Right atrium auricular region (tissue), 2 donors: ENCODE measurements at regions not wholly inside any gene's neighbourhood (a gene's known extent, or its start where the extent isn't known, plus 50 kb on each side); places are given as distances from the start of the nearest gene placed in this dataset.

Source experiments
- DNase-seq: peaks from one replicate; pipeline ENCODE4 v3.0.0-alpha.2; 2019; ENCODE audit warnings: low spot score
- H3K27ac ChIP-seq, 2 donors: fragments of 200-600 bp; sonication (generic); 1 replicate in 1 of 2; 2 replicates in 1 of 2; pipeline ENCODE4 v1.5.1; 2016 to 2019
- H3K27me3 ChIP-seq, 2 donors: fragments of 200-600 bp; sonication (generic); one replicate each; pipeline versions ENCODE4 v1.5.1 to v1.6.0; 2017 to 2019
- H3K36me3 ChIP-seq: fragments of 200-600 bp; sonication (generic); one replicate; pipeline ENCODE4 v1.5.1; 2016
- H3K4me1 ChIP-seq, 2 donors: fragments of 200-600 bp; sonication (generic); one replicate each; pipeline versions ENCODE4 v1.5.1 to v1.6.0; 2017 to 2019
- H3K4me3 ChIP-seq, 2 donors: fragments of 200-600 bp; sonication (generic); 1 replicate in 1 of 2; 2 replicates in 1 of 2; pipeline ENCODE4 v1.5.1; 2017 to 2019; ENCODE audit warnings: mild to moderate bottlenecking in 1 of 2, moderate library complexity in 1 of 2
- H3K9me3 ChIP-seq, 2 donors: fragments of 200-600 bp; sonication (generic); one replicate each; pipeline ENCODE4 v1.5.1; 2019
- CTCF ChIP-seq, 2 donors: fragments of 200-600 bp; sonication (generic); IDR thresholded peaks; one replicate each; pipeline ENCODE4 v1.5.1; 2019; ENCODE audit warnings: antibody characterized with exemption in 2 of 2

GRCh38 chr2:226270285-226271058, 529.1 kb downstream of the IRS1 start:
- H3K27ac ChIP-seq, result no peak overlapping the region
- TF ChIP-seq CTCF (IDR thresholded peaks at IDR 0.05), result no peak
- H3K9me3 ChIP-seq, result no peaks in the 10 kb centered on the region
- no peaks in the 10 kb centered on the region for H3K36me3 ChIP-seq
- H3K4me1 ChIP-seq, result no peaks in the 10 kb centered on the region
- DNase-seq, result no peak
- H3K4me3 ChIP-seq, result no peak overlapping the region
- no peaks in the 10 kb centered on the region for H3K27me3 ChIP-seq

- Histone ChIP-seq H3K36me3 (no peaks in the 10 kb centered on the region), H3K27me3 (no peaks in the 10 kb centered on the region), H3K4me1 (no peaks in the 10 kb centered on the region), H3K27ac (no peak overlapping the region), H3K4me3 (no peak overlapping the region), H3K9me3 (no peaks in the 10 kb centered on the region)
- DNase-seq, result no peak
- no peak for TF ChIP-seq CTCF (IDR thresholded peaks at IDR 0.05)
Observed at GRCh38 chr2:226267516-226268289, 531.9 kb downstream of the IRS1 start.

- H3K27me3 ChIP-seq, result no peaks in the 10 kb centered on the region
- H3K4me3 ChIP-seq, result no peak overlapping the region
- no peak for DNase-seq
- TF ChIP-seq CTCF (IDR thresholded peaks at IDR 0.05), result no peak
- no peaks in the 10 kb centered on the region for H3K9me3 ChIP-seq
- H3K36me3 ChIP-seq, result no peaks in the 10 kb centered on the region
- H3K4me1 ChIP-seq, result no peaks in the 10 kb centered on the region
- no peak overlapping the region for H3K27ac ChIP-seq
Observed at GRCh38 chr2:226256709-226257376, 542.8 kb downstream of the IRS1 start.

GRCh38 chr2:226256237-226256636, 543.4 kb downstream of the IRS1 start:
- H3K27me3 ChIP-seq, result no peaks in the 10 kb centered on the region
- no peak overlapping the region for H3K27ac ChIP-seq
- H3K4me1 ChIP-seq, result no peaks in the 10 kb centered on the region
- no peaks in the 10 kb centered on the region for H3K9me3 ChIP-seq
- no peaks in the 10 kb centered on the region for H3K36me3 ChIP-seq
- TF ChIP-seq CTCF (IDR thresholded peaks at IDR 0.05), result no peak
- no peak for DNase-seq
- no peak overlapping the region for H3K4me3 ChIP-seq

GRCh38 chr2:226251661-226252060, 548.0 kb downstream of the IRS1 start:
- Histone ChIP-seq H3K4me3 (no peak overlapping the region), H3K27ac (no peak overlapping the region), H3K9me3 (no peaks in the 10 kb centered on the region), H3K36me3 (no peaks in the 10 kb centered on the region), H3K27me3 (no peaks in the 10 kb centered on the region), H3K4me1 (no peaks in the 10 kb centered on the region)
- DNase-seq, result no peak
- TF ChIP-seq CTCF (IDR thresholded peaks at IDR 0.05), result no peak
